ENCODE measurements at regions not wholly inside any gene's neighbourhood (a gene's known extent, or its start where the extent isn't known, plus 50 kb on each side); places are given as distances from the start of the nearest gene placed in this dataset.

DNA sequence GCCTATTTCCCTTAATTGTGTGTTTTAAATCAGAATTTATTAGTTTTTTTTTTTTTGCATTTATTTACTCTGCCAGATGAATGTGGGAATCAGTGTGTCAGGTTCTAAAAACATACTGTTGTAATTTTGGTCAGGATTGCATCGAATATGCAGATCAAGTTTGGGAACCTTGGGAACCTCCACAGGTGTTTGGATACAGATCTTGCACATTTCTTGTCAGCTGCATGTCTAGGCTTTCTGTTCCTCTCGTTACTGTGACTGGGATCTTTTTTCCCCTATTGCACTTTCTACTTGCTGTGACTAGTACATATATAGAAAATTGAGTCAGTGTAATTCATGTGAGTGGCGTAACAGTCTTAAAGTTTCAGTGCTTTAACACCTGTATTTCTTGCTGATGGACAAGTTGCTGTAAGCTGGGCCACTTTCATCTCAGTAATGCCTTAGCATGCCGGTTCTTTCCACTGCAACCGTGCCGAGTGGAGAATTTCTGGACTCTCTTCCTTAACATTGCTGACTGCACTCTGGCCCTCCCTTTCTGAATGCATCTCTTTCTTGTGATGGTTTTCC is 112.5 kb downstream of the TENT4A start:
- Histone ChIP-seq H3K4me2 (ENCODE audit: insufficient read depth, low read length) (no peak overlapping the region), H3K79me2 (ENCODE audit: insufficient read depth, low read length) (no peaks in the 10 kb centered on the region), H3K27ac (ENCODE audit: low read depth, low read length) (no peak overlapping the region), H4K20me1 (ENCODE audit: insufficient read depth, low read length) (no peaks in the 10 kb centered on the region), H3K27me3 (ENCODE audit: insufficient read depth, low read length) (no peaks in the 10 kb centered on the region), H3K36me3 (ENCODE audit: insufficient read depth, low read length) (no peaks in the 10 kb centered on the region), H2AFZ (ENCODE audit: low read length) (no peak overlapping the region), H3K4me1 (ENCODE audit: insufficient read depth, low read length) (no peaks in the 10 kb centered on the region), H3K9me3 (ENCODE audit: low read depth, low read length) (peaks cover 3% of the 10 kb centered on the region), H3K4me3 (ENCODE audit: insufficient read depth, low read length) (no peak overlapping the region)
- DNase-seq (ENCODE audit: insufficient read length, low spot score, missing footprints) = no peak
- TF ChIP-seq, protein P1, sequence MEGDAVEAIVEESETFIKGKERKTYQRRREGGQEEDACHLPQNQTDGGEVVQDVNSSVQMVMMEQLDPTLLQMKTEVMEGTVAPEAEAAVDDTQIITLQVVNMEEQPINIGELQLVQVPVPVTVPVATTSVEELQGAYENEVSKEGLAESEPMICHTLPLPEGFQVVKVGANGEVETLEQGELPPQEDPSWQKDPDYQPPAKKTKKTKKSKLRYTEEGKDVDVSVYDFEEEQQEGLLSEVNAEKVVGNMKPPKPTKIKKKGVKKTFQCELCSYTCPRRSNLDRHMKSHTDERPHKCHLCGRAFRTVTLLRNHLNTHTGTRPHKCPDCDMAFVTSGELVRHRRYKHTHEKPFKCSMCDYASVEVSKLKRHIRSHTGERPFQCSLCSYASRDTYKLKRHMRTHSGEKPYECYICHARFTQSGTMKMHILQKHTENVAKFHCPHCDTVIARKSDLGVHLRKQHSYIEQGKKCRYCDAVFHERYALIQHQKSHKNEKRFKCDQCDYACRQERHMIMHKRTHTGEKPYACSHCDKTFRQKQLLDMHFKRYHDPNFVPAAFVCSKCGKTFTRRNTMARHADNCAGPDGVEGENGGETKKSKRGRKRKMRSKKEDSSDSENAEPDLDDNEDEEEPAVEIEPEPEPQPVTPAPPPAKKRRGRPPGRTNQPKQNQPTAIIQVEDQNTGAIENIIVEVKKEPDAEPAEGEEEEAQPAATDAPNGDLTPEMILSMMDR (IDR thresholded peaks at IDR 0.05; ENCODE audit: extremely low read depth, low read depth, low read length) = no peak

DNA sequence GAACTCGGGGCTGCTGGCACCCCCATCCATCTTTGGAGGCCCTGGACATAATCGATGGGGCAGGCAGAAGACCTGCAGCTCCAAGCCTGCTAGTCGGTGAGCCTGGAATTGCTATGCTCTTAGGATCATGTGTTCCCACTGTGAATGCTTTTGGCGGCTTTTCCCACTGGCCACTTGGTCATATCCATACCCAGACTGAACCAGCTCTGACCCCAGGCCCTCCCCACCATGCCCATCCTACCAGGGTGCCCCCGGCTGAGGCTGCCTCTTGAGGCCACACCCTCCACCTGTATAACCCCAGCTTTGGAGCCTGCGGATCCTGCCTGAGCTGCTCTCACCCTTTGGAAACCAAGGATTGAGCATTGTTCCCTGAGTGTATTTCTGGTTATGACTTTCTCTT is 113.5 kb downstream of the TENT4A start:
- Histone ChIP-seq H3K79me2 (ENCODE audit: insufficient read depth, low read length) (no peaks in the 10 kb centered on the region), H3K4me1 (ENCODE audit: insufficient read depth, low read length) (no peaks in the 10 kb centered on the region), H3K36me3 (ENCODE audit: insufficient read depth, low read length) (no peaks in the 10 kb centered on the region), H2AFZ (ENCODE audit: low read length) (no peak overlapping the region), H3K4me2 (ENCODE audit: insufficient read depth, low read length) (no peak overlapping the region), H3K27ac (ENCODE audit: low read depth, low read length) (no peak overlapping the region), H3K27me3 (ENCODE audit: insufficient read depth, low read length) (no peaks in the 10 kb centered on the region), H3K9me3 (ENCODE audit: low read depth, low read length) (peaks cover 4% of the 10 kb centered on the region), H4K20me1 (ENCODE audit: insufficient read depth, low read length) (no peaks in the 10 kb centered on the region), H3K4me3 (ENCODE audit: insufficient read depth, low read length) (no peak overlapping the region)
- DNase-seq (ENCODE audit: insufficient read length, low spot score, missing footprints) = no peak
- TF ChIP-seq, protein P1 (IDR thresholded peaks at IDR 0.05; ENCODE audit: extremely low read depth, low read depth, low read length) = no peak

DNA sequence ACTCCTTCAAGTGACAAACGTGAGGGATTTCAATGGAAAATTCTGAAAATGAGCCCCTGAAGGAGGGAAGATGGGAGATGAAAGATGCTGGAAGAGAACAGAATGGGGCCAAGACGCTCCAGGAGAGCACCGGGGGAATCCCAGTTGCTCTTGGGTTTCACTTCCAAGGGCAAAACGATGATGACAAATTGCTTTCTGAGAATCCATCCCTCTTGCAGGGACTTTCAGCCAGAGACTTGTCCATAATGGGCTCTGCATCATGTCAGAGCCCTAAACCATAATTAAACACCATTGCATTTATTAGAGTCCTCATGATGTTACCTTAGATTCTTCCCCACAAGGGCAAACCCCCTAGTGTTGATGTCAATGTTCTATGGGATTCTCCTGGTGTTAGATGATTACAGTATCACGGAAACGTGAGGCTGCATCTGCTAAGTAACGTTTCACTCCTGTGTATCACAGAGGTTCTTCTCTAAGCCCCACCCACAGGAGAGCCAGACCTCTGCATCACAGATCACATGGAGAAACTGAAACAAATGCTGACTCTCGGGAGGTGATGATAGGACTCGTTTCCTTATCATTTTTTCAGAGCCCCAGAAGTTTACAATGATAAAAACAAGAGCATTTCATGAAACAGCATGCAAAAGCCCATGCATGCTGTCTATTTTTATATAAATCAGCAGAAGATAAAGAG is 114.4 kb downstream of the TENT4A start:
- H3K27ac ChIP-seq (ENCODE audit: low read depth, low read length) = no peak overlapping the region
- no peak overlapping the region for H3K4me2 ChIP-seq (ENCODE audit: insufficient read depth, low read length)
- no peaks in the 10 kb centered on the region for H3K79me2 ChIP-seq (ENCODE audit: insufficient read depth, low read length)
- H3K4me3 ChIP-seq (ENCODE audit: insufficient read depth, low read length) = no peak overlapping the region
- DNase-seq (ENCODE audit: insufficient read length, low spot score, missing footprints) = no peak
- no peaks in the 10 kb centered on the region for H3K27me3 ChIP-seq (ENCODE audit: insufficient read depth, low read length)
- TF ChIP-seq, protein P1 (IDR thresholded peaks at IDR 0.05; ENCODE audit: extremely low read depth, low read depth, low read length) = no peak
- no peaks in the 10 kb centered on the region for H4K20me1 ChIP-seq (ENCODE audit: insufficient read depth, low read length)
- H3K4me1 ChIP-seq (ENCODE audit: insufficient read depth, low read length) = no peaks in the 10 kb centered on the region
- peaks cover 4% of the 10 kb centered on the region for H3K9me3 ChIP-seq (ENCODE audit: low read depth, low read length)
- no peaks in the 10 kb centered on the region for H3K36me3 ChIP-seq (ENCODE audit: insufficient read depth, low read length)
- no peak overlapping the region for H2AFZ ChIP-seq (ENCODE audit: low read length)

DNA sequence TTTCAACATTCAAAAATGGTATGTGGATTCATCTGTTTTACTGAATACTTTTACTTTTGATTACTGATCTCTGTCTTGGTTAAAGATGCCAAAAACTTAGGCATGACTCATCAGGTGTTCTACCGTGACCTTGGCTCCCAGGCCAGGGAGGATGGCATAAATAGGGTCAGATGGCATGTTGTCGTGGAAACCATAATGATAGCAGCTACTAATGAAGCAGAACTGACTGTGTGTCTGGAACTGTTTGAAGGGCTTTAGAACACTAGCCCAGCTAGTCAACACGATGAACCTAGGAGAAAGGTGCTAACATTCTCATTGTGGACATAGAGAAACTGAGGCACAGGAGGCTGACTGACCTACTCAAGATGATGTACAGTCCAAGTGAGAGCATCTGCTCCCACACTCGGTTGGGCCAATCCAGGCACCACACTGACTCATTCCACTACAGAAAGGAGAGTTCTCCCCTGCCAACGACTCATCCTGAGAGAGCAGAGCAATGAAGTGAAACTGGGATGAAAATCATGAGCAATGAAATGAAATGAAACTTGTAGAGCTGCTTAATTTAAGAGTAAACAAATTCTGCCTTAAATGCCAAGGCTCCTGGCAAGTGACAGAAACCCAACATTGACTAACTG is 116.0 kb downstream of the TENT4A start:
- Histone ChIP-seq H3K4me1 (ENCODE audit: insufficient read depth, low read length) (no peaks in the 10 kb centered on the region), H3K27ac (ENCODE audit: low read depth, low read length) (no peak overlapping the region), H4K20me1 (ENCODE audit: insufficient read depth, low read length) (no peaks in the 10 kb centered on the region), H3K36me3 (ENCODE audit: insufficient read depth, low read length) (no peaks in the 10 kb centered on the region), H2AFZ (ENCODE audit: low read length) (no peak overlapping the region), H3K79me2 (ENCODE audit: insufficient read depth, low read length) (no peaks in the 10 kb centered on the region), H3K27me3 (ENCODE audit: insufficient read depth, low read length) (no peaks in the 10 kb centered on the region), H3K4me2 (ENCODE audit: insufficient read depth, low read length) (no peak overlapping the region), H3K4me3 (ENCODE audit: insufficient read depth, low read length) (no peak overlapping the region), H3K9me3 (ENCODE audit: low read depth, low read length) (peaks cover 4% of the 10 kb centered on the region)
- DNase-seq (ENCODE audit: insufficient read length, low spot score, missing footprints) = no peak
- TF ChIP-seq, protein P1 (IDR thresholded peaks at IDR 0.05; ENCODE audit: extremely low read depth, low read depth, low read length) = no peak
